Gastroesophageal sphincter (tissue), 4 donors: ENCODE measurements at regions not wholly inside any gene's neighbourhood (a gene's known extent, or its start where the extent isn't known, plus 50 kb on each side); places are given as distances from the start of the nearest gene placed in this dataset.

ENCODE experiments used
- ATAC-seq: fragments of 150-250 bp; one replicate; pipeline ENCODE4 v1.9.1; 2016; ENCODE audit warnings: mild to moderate bottlenecking, moderate library complexity
- H3K27ac ChIP-seq, 4 donors: fragments of 200-600 bp; sonication (generic) in 3 of 4; 1 replicate in 3 of 4; 2 replicates in 1 of 4; pipeline ENCODE4 v1.5.1; 2016 to 2019
- H3K27me3 ChIP-seq: fragments of 200-600 bp; sonication (generic); one replicate; pipeline ENCODE4 v1.5.1; 2019
- H3K36me3 ChIP-seq, 2 donors: fragments of 200-600 bp; sonication (generic); one replicate each; pipeline ENCODE4 v1.5.1; 2019; ENCODE audit warnings: control low read depth in 1 of 2
- H3K4me1 ChIP-seq, 3 donors: fragments of 200-600 bp; sonication (generic); 1 replicate in 2 of 3; 2 replicates in 1 of 3; pipeline ENCODE4 v1.5.1; 2016 to 2019; ENCODE audit warnings: control low read depth in 2 of 3
- H3K4me3 ChIP-seq, 2 donors: fragments of 200-600 bp; sonication (generic); one replicate each; pipeline ENCODE4 v1.5.1; 2019; ENCODE audit warnings: mild to moderate bottlenecking in 1 of 2, moderate library complexity in 1 of 2
- H3K9me3 ChIP-seq, 3 donors: fragments of 200-600 bp; sonication (generic); one replicate each; pipeline ENCODE4 v1.5.1; 2017 to 2019; ENCODE audit warnings: control low read depth in 2 of 3
- EP300 ChIP-seq: sonication (generic); formaldehyde crosslinking; IDR thresholded peaks from one replicate; pipeline ENCODE4 v1.6.1; 2017; ENCODE audit warnings: antibody characterized with exemption, mild to moderate bottlenecking
- POLR2A ChIP-seq, 2 donors: fragments of 450-650 bp; IDR thresholded peaks; one replicate each; pipeline ENCODE4 v1.6.1; 2017; ENCODE audit warnings: antibody characterized with exemption in 2 of 2, mild to moderate bottlenecking in 2 of 2, moderate library complexity in 1 of 2
- POLR2AphosphoS5 ChIP-seq: sonication (generic); formaldehyde crosslinking; IDR thresholded peaks from one replicate; pipeline ENCODE4 v1.6.1; 2017; ENCODE audit warnings: antibody characterized with exemption
- WGBS, 2 donors: methylation state at CpG; one replicate each; pipeline ENCODE4 v1.1.5; 2018; ENCODE audit warnings: low coverage in 1 of 2; 5-methylcytosine and 5-hydroxymethylcytosine counted together
- TF ChIP-seq, protein P1 (sequence below), 4 experiments: fragments of 200-600 bp in 2 of 4; fragments of 450-650 bp in 2 of 4; sonication (generic) in 1 of 4; IDR thresholded peaks; one replicate each; pipeline ENCODE4 v1.5.1; 2017 to 2019; ENCODE audit warnings: antibody characterized with exemption in 4 of 4, mild to moderate bottlenecking in 2 of 4, moderate library complexity in 2 of 4

DNA sequence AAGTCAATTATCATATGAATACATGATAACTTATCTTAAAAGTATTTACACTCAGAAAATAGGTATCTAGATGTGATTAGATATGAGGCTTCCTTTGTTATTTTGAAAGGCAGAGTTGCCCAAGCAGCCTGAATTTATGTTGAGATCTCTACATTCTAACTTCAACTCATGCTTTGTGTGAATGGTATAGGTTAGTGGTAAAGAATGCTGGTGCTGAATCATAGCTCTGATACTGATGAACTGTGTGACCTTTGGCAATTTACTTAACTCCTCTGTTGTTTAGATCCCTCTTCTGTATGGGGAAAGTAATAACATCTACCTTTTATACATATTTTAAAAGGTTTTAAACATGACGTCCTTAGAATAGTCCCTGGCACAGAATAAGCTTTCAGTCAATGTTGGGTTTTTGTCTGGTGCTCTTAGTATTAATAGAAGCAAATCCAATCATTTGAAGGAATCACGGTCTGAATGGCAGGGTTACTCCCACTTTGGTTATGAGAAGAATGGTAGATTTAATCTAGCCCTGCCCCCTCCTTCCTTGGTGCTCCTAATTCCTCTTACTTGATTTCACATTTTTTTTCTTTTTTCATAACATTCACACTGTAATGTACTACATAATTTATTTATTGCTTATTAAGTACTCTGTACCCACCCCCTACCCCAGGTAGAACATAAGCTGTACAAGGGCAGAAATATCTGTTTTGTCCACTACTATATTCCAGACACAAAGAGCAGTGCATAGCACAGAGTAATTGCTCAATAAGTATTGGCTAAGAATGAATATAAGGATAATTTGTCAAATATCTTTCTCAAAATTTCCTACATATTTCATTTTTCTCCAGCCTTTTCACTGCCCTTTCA lies 203.3 kb upstream of the KRR1 start:
- Histone ChIP-seq H3K4me1 (peaks cover 0 to 12% (median 0%) of the 10 kb centered on the region in 3 donors), H3K4me3 (no peak overlapping the region)
- WGBS, 2 donors: 65% methylated on average over 2 of the region's 2 CpGs

DNA sequence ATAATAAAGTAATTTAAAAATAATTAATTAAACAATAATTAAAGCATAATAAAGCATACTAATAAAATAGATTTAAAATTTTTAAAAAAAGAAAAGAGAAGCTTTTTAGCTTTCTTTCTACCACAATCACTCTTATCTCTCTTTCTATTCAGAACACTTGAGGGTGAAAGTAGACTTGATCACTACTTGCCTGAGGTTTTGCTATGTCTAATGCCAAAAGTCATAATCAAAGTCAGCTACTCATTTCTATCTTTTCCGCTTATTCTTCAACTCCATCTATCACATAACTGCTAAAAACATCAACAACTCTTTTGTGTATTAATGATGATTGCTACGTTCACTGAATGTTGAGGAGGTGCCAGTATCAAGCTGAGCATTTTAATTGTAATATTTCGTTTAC lies 202.0 kb upstream of the KRR1 start:
- Histone ChIP-seq H3K4me1 (peaks cover 0 to 12% (median 0%) of the 10 kb centered on the region in 3 donors), H3K27me3 (no peaks in the 10 kb centered on the region), H3K4me3 (no peak overlapping the region), H3K9me3 (no peaks in the 10 kb centered on the region), H3K36me3 (no peaks in the 10 kb centered on the region), H3K27ac (no peak overlapping the region)
- TF ChIP-seq POLR2A (IDR thresholded peaks at IDR 0.05) (no peak), EP300 (no peak), POLR2AphosphoS5 (no peak)
- TF ChIP-seq, protein P1, sequence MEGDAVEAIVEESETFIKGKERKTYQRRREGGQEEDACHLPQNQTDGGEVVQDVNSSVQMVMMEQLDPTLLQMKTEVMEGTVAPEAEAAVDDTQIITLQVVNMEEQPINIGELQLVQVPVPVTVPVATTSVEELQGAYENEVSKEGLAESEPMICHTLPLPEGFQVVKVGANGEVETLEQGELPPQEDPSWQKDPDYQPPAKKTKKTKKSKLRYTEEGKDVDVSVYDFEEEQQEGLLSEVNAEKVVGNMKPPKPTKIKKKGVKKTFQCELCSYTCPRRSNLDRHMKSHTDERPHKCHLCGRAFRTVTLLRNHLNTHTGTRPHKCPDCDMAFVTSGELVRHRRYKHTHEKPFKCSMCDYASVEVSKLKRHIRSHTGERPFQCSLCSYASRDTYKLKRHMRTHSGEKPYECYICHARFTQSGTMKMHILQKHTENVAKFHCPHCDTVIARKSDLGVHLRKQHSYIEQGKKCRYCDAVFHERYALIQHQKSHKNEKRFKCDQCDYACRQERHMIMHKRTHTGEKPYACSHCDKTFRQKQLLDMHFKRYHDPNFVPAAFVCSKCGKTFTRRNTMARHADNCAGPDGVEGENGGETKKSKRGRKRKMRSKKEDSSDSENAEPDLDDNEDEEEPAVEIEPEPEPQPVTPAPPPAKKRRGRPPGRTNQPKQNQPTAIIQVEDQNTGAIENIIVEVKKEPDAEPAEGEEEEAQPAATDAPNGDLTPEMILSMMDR (IDR thresholded peaks at IDR 0.05): no peak
- 96% methylated on average over 3 of the region's 3 CpGs for WGBS, 2 donors
- no peak for ATAC-seq

More for the DNA sequence above, 203.3 kb upstream of the KRR1 start:
- no peak for ATAC-seq
- Histone ChIP-seq H3K27me3 (no peaks in the 10 kb centered on the region), H3K27ac (no peak overlapping the region), H3K9me3 (no peaks in the 10 kb centered on the region), H3K36me3 (no peaks in the 10 kb centered on the region)
- TF ChIP-seq POLR2AphosphoS5 (no peak), EP300 (no peak), POLR2A (IDR thresholded peaks at IDR 0.05) (no peak)
- TF ChIP-seq, protein P1 (IDR thresholded peaks at IDR 0.05): no peak

DNA sequence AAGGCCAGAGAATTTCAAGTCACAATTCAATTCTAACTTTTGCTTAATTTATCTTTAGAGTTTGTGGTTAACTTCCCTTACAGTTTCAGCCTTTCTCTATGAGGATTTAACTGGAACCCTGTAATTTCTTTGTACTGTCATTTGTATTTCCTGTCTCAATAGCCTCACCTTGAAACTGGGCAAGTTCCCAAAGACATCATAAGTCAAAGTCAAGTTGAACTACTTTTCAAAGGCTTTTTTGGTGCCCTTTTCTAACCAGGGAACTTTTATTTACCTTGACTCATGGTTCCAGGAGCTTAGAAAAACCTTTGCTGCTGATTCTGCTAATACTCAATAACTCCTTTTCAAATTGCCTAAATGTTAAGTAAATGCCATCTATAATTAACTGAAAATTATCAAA lies 200.8 kb upstream of the KRR1 start:
- peaks cover 0 to 12% (median 0%) of the 10 kb centered on the region in 3 donors for H3K4me1 ChIP-seq
- no peaks in the 10 kb centered on the region for H3K36me3 ChIP-seq
- no peak for ATAC-seq
- no peak overlapping the region for H3K4me3 ChIP-seq
- H3K27ac ChIP-seq: no peak overlapping the region
- H3K27me3 ChIP-seq: no peaks in the 10 kb centered on the region
- TF ChIP-seq POLR2AphosphoS5 (no peak), EP300 (no peak)
- H3K9me3 ChIP-seq: no peaks in the 10 kb centered on the region

DNA sequence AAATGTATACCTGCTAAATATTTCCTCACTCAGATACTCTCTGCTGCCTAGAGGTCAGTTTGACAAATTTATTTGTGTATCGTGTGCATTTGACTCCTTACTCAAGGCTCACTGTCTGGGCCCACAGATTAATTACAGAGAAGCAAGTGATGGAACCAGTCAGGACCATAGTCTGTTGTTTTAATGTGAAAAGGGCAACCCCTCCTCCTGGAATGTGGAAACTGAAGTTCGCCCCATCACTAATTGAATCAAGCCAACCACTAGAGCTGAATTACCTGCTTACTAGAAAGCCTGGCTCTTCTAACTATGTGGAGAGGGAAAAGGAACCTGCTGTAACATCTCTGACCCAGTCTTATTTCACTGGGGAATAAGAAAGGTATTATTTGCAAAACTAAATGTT lies 199.9 kb upstream of the KRR1 start:
- no peak overlapping the region for H3K4me3 ChIP-seq
- H3K27me3 ChIP-seq: no peaks in the 10 kb centered on the region
- H3K9me3 ChIP-seq: no peaks in the 10 kb centered on the region
- H3K4me1 ChIP-seq: peaks cover 2 to 20% (median 6%) of the 10 kb centered on the region in 3 donors
- 92 to 100% methylated on average over 1 of the region's 2 CpGs for WGBS, 2 donors
- ATAC-seq: no peak
- H3K27ac ChIP-seq: no peak overlapping the region
- no peak for TF ChIP-seq POLR2AphosphoS5
- no peak for TF ChIP-seq EP300
- no peak for TF ChIP-seq POLR2A (IDR thresholded peaks at IDR 0.05)
- TF ChIP-seq, protein P1 (IDR thresholded peaks at IDR 0.05): no peak
- no peaks in the 10 kb centered on the region for H3K36me3 ChIP-seq

DNA sequence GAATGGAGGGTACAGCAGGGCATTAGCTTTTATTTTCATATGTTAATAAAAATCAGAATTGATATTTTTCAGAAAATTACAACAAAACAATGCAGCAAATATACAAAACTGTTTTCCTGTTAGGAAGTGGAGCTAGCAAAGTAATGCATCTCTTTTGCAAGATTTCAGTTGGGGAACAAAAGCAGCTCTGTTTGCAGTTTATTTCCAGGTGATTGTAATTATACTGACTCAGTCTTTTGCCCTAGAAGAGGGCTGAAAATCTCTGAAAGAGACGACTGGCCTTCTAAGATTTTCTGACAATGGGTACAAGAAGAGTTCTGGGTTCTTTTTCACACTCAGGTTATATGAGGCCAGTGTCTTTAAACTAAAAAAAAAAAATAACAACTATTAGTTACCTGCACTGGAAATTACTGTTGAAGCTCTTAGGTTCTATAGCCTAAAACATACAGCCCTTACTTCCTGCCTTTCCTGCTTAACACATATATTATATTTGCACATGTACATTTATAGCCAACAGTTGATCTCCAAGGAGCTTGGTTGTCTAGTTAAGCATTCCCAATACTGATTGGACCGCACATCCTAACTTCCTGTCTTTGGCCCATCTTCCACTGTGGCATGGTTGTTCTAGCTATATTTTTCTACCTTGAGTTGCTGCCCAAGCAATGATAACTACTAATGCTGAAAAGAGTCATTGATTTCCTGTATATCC lies 199.1 kb upstream of the KRR1 start:
- Histone ChIP-seq H3K4me1 (peaks cover 3 to 28% (median 10%) of the 10 kb centered on the region in 3 donors), H3K4me3 (no peak overlapping the region), H3K9me3 (no peaks in the 10 kb centered on the region), H3K27ac (no peak overlapping the region), H3K36me3 (no peaks in the 10 kb centered on the region), H3K27me3 (no peaks in the 10 kb centered on the region)
- no peak for ATAC-seq
- WGBS, 2 donors: 43 to 46% methylated on average over 2 of the region's 2 CpGs
- TF ChIP-seq, protein P1 (IDR thresholded peaks at IDR 0.05): no peak
- TF ChIP-seq EP300: no peak
- TF ChIP-seq POLR2AphosphoS5: no peak
- TF ChIP-seq POLR2A (IDR thresholded peaks at IDR 0.05): no peak
